GM12878 (cell line): ENCODE measurements at regions not wholly inside any gene's neighbourhood (a gene's known extent, or its start where the extent isn't known, plus 50 kb on each side); places are given as distances from the start of the nearest gene placed in this dataset.
A peak's percentile ranks its signal among the peaks of the same experiment; 100 is the strongest.

Source experiments
- ATAC-seq: fragments of 200-7000 bp; cut with Tn5 transposase; 3 replicates; pipeline ENCODE4 v1.9.1; 2020; ENCODE audit warnings: mild to moderate bottlenecking, moderate library complexity
- BruUV-seq: library from RNA; stranded (reverse); fragments of 400-500 nt; replicated peaks from 2 replicates; lab custom pipeline; 2021; lab: Mats Ljungman, UMichigan
- CTCF ChIA-PET: fragments of 300-600 bp; sonication (Branson Sonifier 250); formaldehyde crosslinking; extraction: SDS; loops from one replicate; lab custom pipeline; 2021; ENCODE audit warnings: inconsistent platforms; lab: Yijun Ruan, JAX
- POLR2A ChIA-PET: fragments of 350-600 bp; formaldehyde crosslinking; extraction: SDS; loops from one replicate; lab custom pipeline; 2021; ENCODE audit warnings: inconsistent platforms; lab: Charles Lee
- RAD21 ChIA-PET: fragments of 300-600 bp; sonication (Branson Sonifier 250); formaldehyde crosslinking; loops from one replicate; lab custom pipeline; 2023; ENCODE audit warnings: antibody characterized with exemption; ENCODE audit not compliant: unreplicated experiment; lab: Charles Lee
- SMC1A ChIA-PET: fragments of 300-600 bp; sonication (Branson Sonifier 250); formaldehyde crosslinking; loops from one replicate; lab custom pipeline; 2023; ENCODE audit not compliant: unreplicated experiment, uncharacterized antibody; lab: Charles Lee
- DNase-seq: peaks from one replicate; pipeline ENCODE4 v3.0.0-alpha.2; 2011; ENCODE audit warnings: low read depth, low spot score
- FAIRE-seq: peaks from 3 replicates; lab custom pipeline; 2011; peaks lifted over from hg19 to GRCh38; lab: Jason Lieb, UNC
- H2AFZ ChIP-seq: 2 replicates; pipeline ENCODE4 v1.6.0; 2011; ENCODE audit warnings: low read depth, low read length, control low read depth; ENCODE audit not compliant: control insufficient read depth
- H3K27ac ChIP-seq: 2 replicates; pipeline ENCODE4 v1.5.1; 2011; ENCODE audit warnings: control low read depth; ENCODE audit not compliant: control insufficient read depth, insufficient read depth
- H3K27me3 ChIP-seq, 2 experiments: replicated peaks in 1 of 2; 2 replicates each; pipeline versions ENCODE4 v1.6.0 to v1.6.1; 2011; ENCODE audit warnings: low read length in 1 of 2; ENCODE audit not compliant: control insufficient read depth in 2 of 2, insufficient read depth in 2 of 2
- H3K36me3 ChIP-seq, 2 experiments: 2 replicates each; pipeline ENCODE4 v1.5.1; 2011; ENCODE audit warnings: low read length in 1 of 2; ENCODE audit not compliant: control insufficient read depth in 2 of 2, insufficient read depth in 2 of 2
- H3K4me1 ChIP-seq: 2 replicates; pipeline ENCODE4 v1.6.1; 2011; ENCODE audit warnings: mild to moderate bottlenecking, low read length, moderate library complexity, mixed read lengths; ENCODE audit not compliant: control insufficient read depth, insufficient read depth
- H3K4me2 ChIP-seq: 2 replicates; pipeline ENCODE4 v1.6.0; 2011; ENCODE audit warnings: control low read depth; ENCODE audit not compliant: control insufficient read depth, insufficient read depth
- H3K4me3 ChIP-seq: fragments of 200-600 bp; sonication (generic); 2 replicates; pipeline ENCODE4 v1.5.1; 2016
- H3K79me2 ChIP-seq: 2 replicates; pipeline ENCODE4 v1.6.0; 2011; ENCODE audit warnings: low read length; ENCODE audit not compliant: control insufficient read depth, insufficient read depth
- H3K9ac ChIP-seq: 2 replicates; pipeline ENCODE4 v1.8.0; 2011; ENCODE audit warnings: low read length, control low read depth, mixed read lengths; ENCODE audit not compliant: control insufficient read depth, insufficient read depth
- H3K9me3 ChIP-seq: replicated peaks from 3 replicates; pipeline ENCODE4 v1.5.1; 2011; ENCODE audit warnings: mild to moderate bottlenecking, low read length; ENCODE audit not compliant: control insufficient read depth, insufficient read depth
- H4K20me1 ChIP-seq: 2 replicates; pipeline ENCODE4 v1.6.0; 2011; ENCODE audit not compliant: control insufficient read depth, insufficient read depth
- CHD1 ChIP-seq: IDR thresholded peaks from 2 replicates; pipeline ENCODE4 v1.6.1; 2012; ENCODE audit warnings: low read depth, low read length, improper control_type of control experiment
- CREB1 ChIP-seq: IDR thresholded peaks from 2 replicates; pipeline ENCODE4 v1.6.1; 2012; ENCODE audit warnings: low read depth, mild to moderate bottlenecking, inconsistent platforms
- CREM ChIP-seq: IDR thresholded peaks from 2 replicates; pipeline ENCODE4 v1.6.1; 2014; ENCODE audit warnings: antibody characterized with exemption, low read depth
- CTCF ChIP-seq, 3 experiments: IDR thresholded peaks in 2 of 3; conservative IDR thresholded peaks in 1 of 3; 2 replicates each; pipeline ENCODE4 v1.5.1; 2011; ENCODE audit warnings: low read depth in 3 of 3, low read length in 3 of 3, mild to moderate bottlenecking in 3 of 3, control low read depth in 2 of 3, moderate library complexity in 2 of 3, inconsistent platforms in 1 of 3, mixed read lengths in 1 of 3; ENCODE audit not compliant: control insufficient read depth in 2 of 3, insufficient read depth in 1 of 3; ENCODE audit errors: extremely low read depth in 1 of 3
- E2F4 ChIP-seq: IDR thresholded peaks from 2 replicates; pipeline ENCODE4 v1.6.1; 2012; ENCODE audit warnings: low read depth, low read length, improper control_type of control experiment
- E2F8 ChIP-seq: fragments of 450-650 bp; IDR thresholded peaks from 2 replicates; pipeline ENCODE4 v1.6.1; 2018; ENCODE audit warnings: mild to moderate bottlenecking, low read depth, moderate library complexity; ENCODE audit not compliant: partially characterized antibody
- HDAC6 ChIP-seq: fragments of 200-600 bp; sonication (generic); IDR thresholded peaks from one replicate; pipeline ENCODE4 v1.8.0; 2017; ENCODE audit warnings: antibody characterized with exemption; ENCODE audit not compliant: unreplicated experiment
- MLLT1 ChIP-seq: fragments of 450-650 bp; IDR thresholded peaks from 2 replicates; pipeline ENCODE4 v1.6.1; 2016; ENCODE audit warnings: mild to moderate bottlenecking
- NKRF ChIP-seq: fragments of 450-650 bp; conservative IDR thresholded peaks from 2 replicates; pipeline ENCODE4 v1.6.1; 2017; ENCODE audit warnings: mild to moderate bottlenecking, moderate library complexity
- PAX5 ChIP-seq: IDR thresholded peaks from 2 replicates; pipeline ENCODE4 v1.6.1; 2011; ENCODE audit warnings: low read depth, low read length, borderline replicate concordance
- PBX3 ChIP-seq: IDR thresholded peaks from 2 replicates; pipeline ENCODE4 v1.6.1; 2011; ENCODE audit warnings: mild to moderate bottlenecking, low read depth, low read length, moderate library complexity; ENCODE audit not compliant: insufficient replicate concordance
- SRF ChIP-seq, 2 experiments: IDR thresholded peaks; 2 replicates each; pipeline ENCODE4 v1.6.1; 2011; ENCODE audit warnings: low read depth in 2 of 2, low read length in 2 of 2, mild to moderate bottlenecking in 1 of 2, moderate library complexity in 1 of 2
- STAT3 ChIP-seq: IDR thresholded peaks from 2 replicates; pipeline ENCODE4 v1.6.1; 2011; ENCODE audit warnings: low read depth, low read length, improper control_type of control experiment
- WGBS: methylation state at CpG from one replicate; pipeline ENCODE4 v1.1.6; 2016; ENCODE audit warnings: low lambda C conversion rate; ENCODE audit not compliant: insufficient replicate concordance, insufficient coverage; ENCODE audit errors: missing lambda C conversion rate; 5-methylcytosine and 5-hydroxymethylcytosine counted together
- in situ Hi-C: fragments of 300-500 bp; cut with MboI; formaldehyde crosslinking; loops from 9 replicates; pipeline ENCODE4 v1.14.3; 2018; ENCODE audit warnings: mixed read lengths
- intact Hi-C: fragments of 100-400 bp; cut with micrococcal nuclease; formaldehyde crosslinking; loops from one replicate; pipeline ENCODE4 v1.14.2; 2022; ENCODE audit not compliant: unreplicated experiment

- Histone ChIP-seq H3K9ac (no peak overlapping the region), H3K4me1 (no peaks in the 10 kb centered on the region), H4K20me1 (no peaks in the 10 kb centered on the region), H3K9me3 (no peaks in the 10 kb centered on the region), H3K27me3 (no peaks in the 10 kb centered on the region), H3K36me3 (no peaks in the 10 kb centered on the region), H3K4me2 (no peak overlapping the region), H3K79me2 (no peaks in the 10 kb centered on the region), H3K27ac (no peak overlapping the region), H2AFZ (no peak overlapping the region), H3K4me3 (no peak overlapping the region)
- 93% methylated on average over 3 of the region's 3 CpGs for WGBS
- POLR2A ChIA-PET = no interaction called here
- RAD21 ChIA-PET = no interaction called here
- intact Hi-C loops = no loop called here
- BruUV-seq = no TSS peak
- SMC1A ChIA-PET = no interaction called here
- in situ Hi-C loops = no loop called here
- FAIRE-seq (no peak), ATAC-seq (peak; percentile 54), DNase-seq (no peak)
- CTCF ChIA-PET = interaction anchor here (0.6 kb wide), 1 partner anchor 162 kb away, joined by 3 read pairs; no protein-coding TSS in a partner anchor
- TF ChIP-seq SRF (IDR thresholded peaks at IDR 0.05; ENCODE audit: low read depth in 2 of 2, low read length in 2 of 2) (no peak), NKRF (no peak), E2F8 (no peak), STAT3 (no peak), HDAC6 (no peak), CREM (no peak), PBX3 (no peak), PAX5 (no peak), MLLT1 (no peak), E2F4 (no peak), CHD1 (no peak), CREB1 (no peak), CTCF (IDR thresholded peaks at IDR 0.05 in 2 of 3, conservative IDR thresholded peaks at IDR 0.05 in 1 of 3; ENCODE audit: control insufficient read depth in 2 of 3, extremely low read depth in 1 of 3, insufficient read depth in 1 of 3, low read depth in 3 of 3, low read length in 3 of 3) (no peak)
Measured at GRCh38 chr1:189708674-189709073, 769.0 kb downstream of the BRINP3 start.
